Upper lobe of right lung (tissue), 1 donor: ENCODE measurements at regions not wholly inside any gene's neighbourhood (a gene's known extent, or its start where the extent isn't known, plus 50 kb on each side); places are given as distances from the start of the nearest gene placed in this dataset.
"Not testable (repeated sequence)": the region's sequence is repeated elsewhere in the genome, so short reads cannot be mapped to it uniquely, and the experiment has no call there.

Source experiments
- ATAC-seq: fragments of 200-7000 bp; cut with Tn5 transposase; one replicate; pipeline ENCODE4 v1.9.1; 2020; ENCODE audit warnings: mild to moderate bottlenecking, moderate library complexity
- DNase-seq: peaks from one replicate; pipeline ENCODE4 v3.0.0-alpha.2; 2020
- H3K27ac ChIP-seq: fragments of 200-600 bp; one replicate; pipeline ENCODE4 v1.8.0; 2022
- H3K27me3 ChIP-seq: fragments of 200-600 bp; one replicate; pipeline ENCODE4 v1.8.0; 2022; ENCODE audit warnings: mild to moderate bottlenecking
- H3K36me3 ChIP-seq: fragments of 200-600 bp; one replicate; pipeline ENCODE4 v1.8.0; 2022
- H3K4me1 ChIP-seq: fragments of 200-600 bp; one replicate; pipeline ENCODE4 v1.8.0; 2022
- H3K4me3 ChIP-seq: fragments of 200-600 bp; one replicate; pipeline ENCODE4 v1.8.0; 2022; ENCODE audit warnings: mild to moderate bottlenecking
- H3K9me3 ChIP-seq: fragments of 200-600 bp; one replicate; pipeline ENCODE4 v1.8.0; 2022
- intact Hi-C: fragments of 100-400 bp; cut with DNase I; formaldehyde crosslinking; loops from one replicate; pipeline ENCODE4 v1.11.0; 2022
- TF ChIP-seq, protein P1 (sequence below): fragments of 200-600 bp; IDR thresholded peaks from one replicate; pipeline ENCODE4 v1.8.0; 2022; ENCODE audit warnings: antibody characterized with exemption
- donor health status: DM: no; HTN: yes; CAD: no; lungs with severe emphysema.

DNA sequence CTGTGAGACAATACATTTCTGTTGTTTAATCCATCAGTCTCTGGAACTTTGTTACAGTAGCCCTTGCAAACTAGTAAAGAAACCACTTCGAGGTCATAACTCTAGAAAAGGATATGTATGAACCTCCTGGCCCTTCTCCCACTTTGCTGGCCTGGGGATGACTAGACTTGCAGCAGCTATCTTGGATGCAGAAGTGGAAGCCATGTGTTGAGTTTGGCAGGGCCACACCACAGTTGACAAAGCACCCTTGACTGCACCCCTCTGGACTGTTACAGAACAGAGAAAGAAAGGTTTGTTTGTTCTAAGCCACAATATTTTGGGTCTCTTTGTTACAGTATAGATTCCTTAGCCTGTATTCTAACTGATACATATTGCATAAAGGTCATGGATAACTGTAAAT, 183.2 kb upstream of the TAS2R1 start:
- intact Hi-C loops: no loop called here
- no peak overlapping the region for H3K27ac ChIP-seq

GRCh38 chr5:9807366-9807765, 177.2 kb upstream of the TAS2R1 start:
- H3K36me3 ChIP-seq, H3K27ac ChIP-seq, intact Hi-C loops, H3K4me3 ChIP-seq, H3K27me3 ChIP-seq, DNase-seq, H3K4me1 ChIP-seq, H3K9me3 ChIP-seq, ATAC-seq: not testable (repeated sequence)

More for the DNA sequence above, 183.2 kb upstream of the TAS2R1 start:
- DNase-seq: no peak
- H3K4me1 ChIP-seq: no peaks in the 10 kb centered on the region
- H3K4me3 ChIP-seq: no peak overlapping the region
- TF ChIP-seq, protein P1, sequence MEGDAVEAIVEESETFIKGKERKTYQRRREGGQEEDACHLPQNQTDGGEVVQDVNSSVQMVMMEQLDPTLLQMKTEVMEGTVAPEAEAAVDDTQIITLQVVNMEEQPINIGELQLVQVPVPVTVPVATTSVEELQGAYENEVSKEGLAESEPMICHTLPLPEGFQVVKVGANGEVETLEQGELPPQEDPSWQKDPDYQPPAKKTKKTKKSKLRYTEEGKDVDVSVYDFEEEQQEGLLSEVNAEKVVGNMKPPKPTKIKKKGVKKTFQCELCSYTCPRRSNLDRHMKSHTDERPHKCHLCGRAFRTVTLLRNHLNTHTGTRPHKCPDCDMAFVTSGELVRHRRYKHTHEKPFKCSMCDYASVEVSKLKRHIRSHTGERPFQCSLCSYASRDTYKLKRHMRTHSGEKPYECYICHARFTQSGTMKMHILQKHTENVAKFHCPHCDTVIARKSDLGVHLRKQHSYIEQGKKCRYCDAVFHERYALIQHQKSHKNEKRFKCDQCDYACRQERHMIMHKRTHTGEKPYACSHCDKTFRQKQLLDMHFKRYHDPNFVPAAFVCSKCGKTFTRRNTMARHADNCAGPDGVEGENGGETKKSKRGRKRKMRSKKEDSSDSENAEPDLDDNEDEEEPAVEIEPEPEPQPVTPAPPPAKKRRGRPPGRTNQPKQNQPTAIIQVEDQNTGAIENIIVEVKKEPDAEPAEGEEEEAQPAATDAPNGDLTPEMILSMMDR: no peak
- no peak for ATAC-seq
- no peaks in the 10 kb centered on the region for H3K27me3 ChIP-seq
- no peaks in the 10 kb centered on the region for H3K9me3 ChIP-seq
- H3K36me3 ChIP-seq: no peaks in the 10 kb centered on the region

DNA sequence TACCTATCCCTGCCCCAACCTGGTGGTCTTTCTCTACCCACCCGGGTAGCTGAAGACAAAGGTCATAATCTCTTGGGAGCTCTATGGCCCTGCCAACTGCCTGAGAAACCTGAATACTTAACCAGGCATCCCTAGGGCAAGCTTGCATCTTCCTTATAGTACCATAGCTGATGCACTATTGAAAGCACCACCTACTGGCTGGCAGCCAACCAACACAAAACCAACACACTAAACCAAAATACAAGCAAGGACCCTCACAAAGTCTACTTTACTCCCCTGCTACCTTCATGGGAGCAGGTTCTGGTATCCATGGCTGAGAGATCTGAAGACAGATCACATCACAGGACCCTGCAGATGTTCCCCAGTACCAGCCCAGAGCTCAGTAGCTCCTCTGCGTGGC, 171.8 kb upstream of the TAS2R1 start:
- H3K9me3 ChIP-seq: no peaks in the 10 kb centered on the region
- TF ChIP-seq, protein P1: no peak
- ATAC-seq: no peak
- H3K27me3 ChIP-seq: no peaks in the 10 kb centered on the region
- no peaks in the 10 kb centered on the region for H3K4me1 ChIP-seq
- H3K27ac ChIP-seq: no peak overlapping the region
- H3K36me3 ChIP-seq: no peaks in the 10 kb centered on the region
- intact Hi-C loops: no loop called here
- no peak overlapping the region for H3K4me3 ChIP-seq
- no peak for DNase-seq

GRCh38 chr5:9799606-9800005, 169.5 kb upstream of the TAS2R1 start:
- H3K4me1 ChIP-seq: no peaks in the 10 kb centered on the region
- H3K4me3 ChIP-seq: no peak overlapping the region
- H3K9me3 ChIP-seq: no peaks in the 10 kb centered on the region
- ATAC-seq: no peak
- no peak for DNase-seq
- TF ChIP-seq, protein P1: no peak
- intact Hi-C loops: no loop called here
- H3K36me3 ChIP-seq: no peaks in the 10 kb centered on the region
- no peaks in the 10 kb centered on the region for H3K27me3 ChIP-seq
- no peak overlapping the region for H3K27ac ChIP-seq

DNA sequence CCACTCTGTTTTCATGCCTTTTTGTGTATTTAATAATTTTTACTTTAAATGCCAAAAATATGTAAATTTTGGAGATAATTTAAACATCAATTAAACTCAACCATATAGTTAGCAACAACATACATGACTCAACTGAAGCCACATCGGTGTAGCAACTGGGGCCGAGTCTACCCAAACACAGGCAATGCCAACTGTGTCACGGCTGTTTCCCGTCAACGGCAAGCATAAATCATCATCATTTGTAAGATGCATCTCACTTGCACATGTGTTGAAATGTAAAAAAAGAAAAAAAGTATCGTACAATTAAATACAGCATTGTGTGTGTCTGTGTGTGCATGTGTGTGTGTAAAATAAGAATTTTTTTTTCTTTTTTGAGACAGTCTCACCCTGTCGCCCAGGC, 160.1 kb upstream of the TAS2R1 start:
- TF ChIP-seq, protein P1: no peak
- Histone ChIP-seq H3K27me3 (no peaks in the 10 kb centered on the region), H3K4me3 (no peak overlapping the region), H3K9me3 (no peaks in the 10 kb centered on the region), H3K27ac (no peak overlapping the region), H3K36me3 (no peaks in the 10 kb centered on the region), H3K4me1 (no peaks in the 10 kb centered on the region)
- ATAC-seq: no peak
- no peak for DNase-seq
- intact Hi-C loops: no loop called here

DNA sequence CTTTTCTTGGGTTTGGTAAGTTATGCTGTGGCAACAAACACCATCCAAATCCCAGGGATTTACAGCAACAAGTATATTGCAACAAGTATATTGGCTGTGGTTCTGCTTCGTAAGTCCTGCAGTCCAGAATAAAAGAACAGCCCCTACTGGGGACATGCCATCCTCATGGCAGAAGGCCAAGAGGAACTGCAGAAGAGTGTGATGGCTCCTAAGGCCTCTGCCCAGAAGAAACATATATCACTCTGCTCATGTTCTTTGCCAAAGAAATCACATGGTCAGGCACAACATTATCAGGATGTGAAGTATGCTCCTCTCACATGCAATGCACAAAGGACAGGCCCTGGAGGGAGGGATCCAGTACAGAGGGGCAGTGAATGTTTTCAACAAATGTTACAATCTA, 159.6 kb upstream of the TAS2R1 start:
- intact Hi-C loops: no loop called here

More for the DNA sequence above, 159.6 kb upstream of the TAS2R1 start:
- Histone ChIP-seq H3K4me3 (no peak overlapping the region), H3K27ac (no peak overlapping the region), H3K27me3 (no peaks in the 10 kb centered on the region), H3K4me1 (no peaks in the 10 kb centered on the region), H3K36me3 (no peaks in the 10 kb centered on the region), H3K9me3 (no peaks in the 10 kb centered on the region)
- TF ChIP-seq, protein P1: no peak
- DNase-seq: no peak
- no peak for ATAC-seq
